ENCODE measurements at regions not wholly inside any gene's neighbourhood (a gene's known extent, or its start where the extent isn't known, plus 50 kb on each side); places are given as distances from the start of the nearest gene placed in this dataset.
"Not testable (repeated sequence)": the region's sequence is repeated elsewhere in the genome, so short reads cannot be mapped to it uniquely, and the experiment has no call there.

DNA sequence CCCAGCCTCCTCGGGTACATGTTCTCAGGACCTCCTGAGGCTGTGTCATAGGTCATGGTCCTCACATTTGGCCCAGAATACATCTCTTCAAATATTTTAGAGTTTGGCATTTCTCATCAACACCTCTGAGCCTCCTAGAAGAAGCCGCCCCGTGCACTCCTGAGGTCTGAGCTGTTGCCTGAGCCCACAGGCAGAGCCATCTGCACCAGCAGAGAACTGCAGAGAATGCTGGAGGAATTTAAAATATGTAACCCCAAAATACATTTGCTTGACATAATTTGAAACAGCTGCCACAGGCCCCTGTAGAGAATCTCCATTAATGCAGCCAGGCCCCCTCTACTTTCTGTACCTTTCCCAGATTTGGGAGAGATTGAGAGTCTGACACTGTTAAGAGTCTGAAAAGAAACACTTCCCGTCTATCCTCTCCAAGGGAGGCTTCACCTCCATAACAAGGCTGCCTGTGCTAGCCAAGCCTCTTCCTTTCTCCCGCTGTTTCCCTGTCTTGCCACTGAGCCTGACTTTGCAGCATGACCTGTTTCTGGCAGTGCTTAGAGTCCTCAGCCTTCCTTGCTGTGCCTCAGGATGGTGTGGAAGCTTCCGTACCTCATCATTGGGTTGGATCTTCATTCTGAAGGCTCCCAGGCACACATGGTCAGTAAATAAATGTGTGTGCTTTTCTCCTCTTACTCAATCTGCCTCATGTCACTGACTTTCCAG, 95.4 kb upstream of the SFSWAP start:
- ATAC-seq = no peak
- intact Hi-C loops (cut with micrococcal nuclease) = no loop called here
- no peak for DNase-seq

DNA sequence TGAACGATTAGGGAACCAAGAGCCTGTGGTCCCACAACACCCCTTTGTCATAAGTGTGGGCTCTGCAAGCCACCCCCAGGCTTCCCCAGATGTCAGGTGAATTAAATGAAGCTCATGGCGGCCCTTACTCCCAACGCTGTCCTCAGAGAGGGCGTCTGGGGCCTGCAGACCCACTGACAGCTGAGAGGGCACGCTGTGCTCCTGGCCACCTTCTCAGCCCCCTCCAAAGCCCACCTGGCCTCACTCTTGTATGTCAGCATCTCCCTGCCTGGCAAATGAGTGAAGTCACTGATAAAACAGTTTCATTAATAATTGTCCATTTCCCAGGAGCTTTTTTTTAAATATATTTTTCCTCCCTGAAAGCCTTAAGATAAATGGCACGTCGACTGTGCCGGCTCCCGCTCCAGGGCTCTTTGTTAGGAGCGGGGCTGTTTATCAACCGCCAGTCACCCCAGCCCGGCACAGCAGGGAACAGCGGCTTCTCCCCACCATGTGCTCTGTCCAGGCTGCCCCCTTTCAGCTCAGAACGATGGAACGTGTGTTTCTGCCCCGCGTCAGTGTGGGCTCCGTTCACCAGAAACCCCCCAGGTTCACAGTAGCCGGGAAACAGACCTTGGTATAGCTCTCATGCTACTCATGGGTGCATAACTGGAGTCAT, 94.7 kb upstream of the SFSWAP start:
- ATAC-seq (no peak), DNase-seq (no peak)
- intact Hi-C loops (cut with micrococcal nuclease) = no loop called here

DNA sequence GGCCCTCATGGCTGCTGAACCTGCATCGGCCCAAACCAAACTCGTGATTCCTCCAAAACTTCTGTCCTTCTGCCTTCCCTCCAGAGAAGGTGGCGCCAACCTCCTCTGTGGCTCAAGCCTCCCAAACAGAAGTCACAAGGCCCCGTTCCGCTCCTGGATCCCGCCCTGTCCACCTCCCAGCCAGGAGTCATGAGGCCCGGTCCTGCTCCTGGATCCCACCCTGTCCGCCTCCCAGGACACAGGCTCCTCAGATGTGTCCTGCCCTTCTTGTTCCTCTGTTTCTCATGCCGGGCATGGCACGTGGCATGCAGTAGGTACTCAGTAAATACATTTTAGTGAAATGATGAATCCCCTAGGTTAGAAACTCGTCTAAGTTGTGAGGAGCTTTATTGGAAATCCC, 94.2 kb upstream of the SFSWAP start:
- intact Hi-C loops (cut with micrococcal nuclease) = no loop called here
- no peak for DNase-seq

DNA sequence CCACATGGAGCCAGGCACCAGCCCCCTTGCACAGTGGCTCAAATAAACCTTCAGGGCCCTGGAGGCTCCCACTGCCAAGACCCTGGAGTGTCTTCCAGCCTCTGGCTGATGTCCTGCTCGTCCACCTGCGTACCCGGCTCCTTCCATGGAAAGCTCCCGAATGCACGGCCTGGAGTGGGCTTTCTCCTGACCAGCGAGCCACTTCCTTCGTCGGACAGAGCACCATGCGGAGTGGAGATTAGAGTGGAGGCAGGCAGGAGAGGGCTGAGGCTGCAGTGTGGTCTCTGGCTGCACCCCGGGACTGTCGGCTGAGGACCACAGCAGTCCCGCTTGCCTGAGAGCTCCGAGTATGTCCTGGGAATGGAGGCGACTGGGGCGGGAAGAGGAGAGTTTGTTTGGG, 93.7 kb upstream of the SFSWAP start:
- ATAC-seq (no peak), DNase-seq (no peak)
- intact Hi-C loops (cut with micrococcal nuclease) = no loop called here

More for the DNA sequence above, 94.2 kb upstream of the SFSWAP start:
- ATAC-seq = no peak

DNA sequence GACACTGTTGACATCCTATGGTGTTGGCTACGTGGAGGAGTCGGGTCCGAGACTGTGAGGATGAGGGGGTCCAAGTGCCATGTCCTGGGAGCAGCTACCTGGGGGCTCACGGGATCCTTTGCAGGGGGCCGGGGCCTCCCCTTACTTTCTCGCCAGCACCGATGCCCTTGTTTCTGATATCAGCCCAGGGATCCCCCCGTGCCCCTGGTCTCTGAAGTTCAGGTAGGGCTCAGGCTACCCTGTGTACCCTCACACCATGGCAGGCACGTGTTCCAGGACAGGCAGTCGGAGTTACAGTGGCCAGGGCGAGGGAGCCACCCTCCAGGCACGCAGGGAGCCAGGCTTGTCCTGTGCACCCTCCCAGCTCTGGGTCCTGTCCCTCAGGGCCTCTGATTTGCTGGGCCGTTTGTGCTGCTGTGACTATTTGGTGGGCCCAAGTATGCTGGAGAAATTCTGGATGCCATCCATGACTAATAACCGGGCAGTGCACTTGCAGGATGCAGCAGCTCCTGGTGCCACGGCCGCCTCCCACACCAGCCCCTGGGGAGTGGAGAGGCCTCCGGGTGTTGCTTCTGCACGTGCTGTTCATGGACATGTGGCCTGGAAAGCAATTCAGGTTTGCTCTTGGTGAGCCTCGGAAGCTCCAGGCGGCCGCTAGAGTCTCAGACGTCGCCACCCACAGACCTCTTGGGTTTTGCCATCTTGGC, 93.1 kb upstream of the SFSWAP start:
- intact Hi-C loops (cut with micrococcal nuclease) = no loop called here
- DNase-seq = no peak

DNA sequence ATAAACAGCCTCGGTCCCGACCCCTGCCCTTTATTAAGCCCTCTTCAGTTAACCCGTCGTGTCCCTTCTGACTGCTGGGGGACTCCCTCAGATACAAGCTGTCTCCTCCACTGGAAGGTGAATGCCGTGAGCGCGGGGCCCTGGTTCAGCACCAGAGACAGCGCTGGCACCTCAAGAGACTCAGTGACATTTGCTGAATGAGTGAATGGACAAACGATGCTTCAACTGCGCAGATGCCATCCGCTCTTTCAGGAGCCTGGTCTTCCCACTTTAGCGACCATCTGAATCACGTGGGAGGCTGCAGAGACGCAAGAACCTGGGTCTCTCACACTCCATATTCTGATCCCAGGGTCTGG, 92.6 kb upstream of the SFSWAP start:
- ATAC-seq = no peak
- DNase-seq = no peak
- intact Hi-C loops (cut with micrococcal nuclease) = no loop called here

More for the DNA sequence above, 93.1 kb upstream of the SFSWAP start:
- ATAC-seq = no peak

DNA sequence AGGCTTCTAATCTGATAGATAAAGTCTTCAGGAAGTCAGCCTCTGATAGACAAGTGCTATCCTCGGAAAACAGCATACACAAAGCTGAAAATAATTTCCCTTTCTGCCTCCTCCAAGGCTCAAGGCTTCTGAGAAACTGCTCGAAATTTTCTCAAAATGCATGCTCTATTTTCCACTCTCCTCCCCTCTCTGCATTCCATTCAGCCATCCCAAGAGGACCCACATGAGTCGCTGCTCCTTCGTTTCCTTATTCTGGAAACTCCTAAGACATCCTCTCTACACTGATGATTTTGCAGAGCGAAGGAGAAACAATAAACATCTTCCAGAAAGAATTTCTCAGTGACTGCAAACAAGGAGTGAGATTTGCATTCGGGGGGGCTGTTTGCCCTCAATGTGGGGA, 92.2 kb upstream of the SFSWAP start:
- DNase-seq (no peak), ATAC-seq (no peak)
- intact Hi-C loops (cut with micrococcal nuclease) = no loop called here

DNA sequence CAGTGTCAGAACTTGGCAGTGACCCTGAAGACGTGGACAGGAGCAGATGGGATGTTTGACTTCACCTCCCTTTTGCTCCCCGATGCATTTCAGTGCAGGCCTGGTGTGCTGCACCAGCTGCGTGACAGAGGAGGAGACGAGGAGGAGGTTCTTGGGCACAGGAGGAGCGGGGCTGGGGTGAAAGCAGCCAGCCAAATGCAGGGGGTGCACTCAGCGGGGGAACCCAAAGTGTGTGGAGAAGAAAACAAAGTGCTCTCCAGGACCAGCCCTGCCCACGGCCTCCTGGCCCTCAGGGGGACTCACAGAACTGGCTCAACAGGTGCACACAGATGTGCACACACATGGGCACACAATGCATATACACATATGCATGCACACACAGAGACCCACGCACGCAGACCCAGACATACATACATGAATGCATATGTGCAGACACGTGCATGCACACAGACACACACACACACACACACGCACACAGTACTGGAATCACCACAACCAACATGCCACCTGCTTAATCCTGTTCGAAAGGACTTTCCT, 91.7 kb upstream of the SFSWAP start:
- intact Hi-C loops (cut with micrococcal nuclease) = no loop called here

DNA sequence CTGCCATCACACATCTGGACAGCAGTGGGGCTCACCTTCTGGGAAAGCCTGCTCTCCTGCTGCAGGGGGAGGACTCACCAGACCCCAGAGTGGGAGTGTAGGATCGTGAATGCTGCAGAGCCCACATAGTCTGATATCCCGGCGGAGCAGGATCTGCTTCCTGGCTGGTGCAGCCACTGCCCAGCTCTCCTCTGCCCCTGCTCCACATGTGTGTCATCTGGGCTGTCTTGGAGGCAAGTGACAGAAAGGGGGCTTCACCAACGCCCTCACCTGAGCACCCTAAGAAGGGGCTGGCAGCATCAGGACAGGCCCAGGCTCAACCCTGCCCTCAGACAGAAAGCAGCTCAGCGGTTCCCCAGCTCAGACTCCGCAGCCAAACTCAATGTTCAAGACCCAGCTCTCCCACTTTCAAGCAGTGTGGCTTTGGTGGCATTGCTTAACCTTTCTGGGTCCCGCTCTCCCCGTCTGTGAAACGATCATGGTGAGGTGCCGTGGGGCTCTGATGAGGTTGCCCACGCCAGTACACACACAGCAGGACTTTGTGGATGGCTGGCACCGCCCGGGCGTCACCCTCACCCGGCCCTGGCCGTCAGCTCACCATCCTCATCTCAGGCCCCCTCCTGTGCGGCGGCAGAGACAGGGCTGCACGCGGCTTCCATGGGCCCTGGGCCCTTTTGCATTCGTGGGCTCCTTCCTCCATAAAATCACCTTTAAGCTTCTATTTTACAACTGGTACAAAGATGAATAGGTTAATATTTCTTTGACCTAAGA, 91.0 kb upstream of the SFSWAP start:
- DNase-seq (no peak), ATAC-seq (no peak)
- intact Hi-C loops (cut with micrococcal nuclease) = no loop called here

More for the DNA sequence above, 91.7 kb upstream of the SFSWAP start:
- DNase-seq (no peak), ATAC-seq (no peak)

DNA sequence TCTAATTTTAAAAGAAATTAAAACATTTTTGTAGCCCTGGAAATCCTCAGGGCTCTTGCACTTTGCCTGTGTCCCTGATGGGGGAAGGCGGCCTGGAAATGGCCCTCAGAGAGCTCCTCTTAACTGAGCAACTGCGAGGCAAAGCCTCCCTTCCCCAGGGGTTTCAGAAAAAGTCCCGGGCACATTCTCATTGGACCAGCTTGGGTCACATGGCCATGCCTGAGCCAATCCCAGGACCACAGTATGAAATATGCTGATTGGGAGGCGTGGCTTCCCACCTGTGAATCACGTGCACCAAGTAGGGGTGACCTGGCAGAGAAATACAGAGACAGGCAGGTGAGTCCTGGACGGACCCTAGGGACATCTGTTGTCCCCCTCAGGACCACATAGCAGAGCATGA, 90.4 kb upstream of the SFSWAP start:
- ATAC-seq (no peak), DNase-seq (no peak)
- intact Hi-C loops (cut with micrococcal nuclease) = no loop called here

DNA sequence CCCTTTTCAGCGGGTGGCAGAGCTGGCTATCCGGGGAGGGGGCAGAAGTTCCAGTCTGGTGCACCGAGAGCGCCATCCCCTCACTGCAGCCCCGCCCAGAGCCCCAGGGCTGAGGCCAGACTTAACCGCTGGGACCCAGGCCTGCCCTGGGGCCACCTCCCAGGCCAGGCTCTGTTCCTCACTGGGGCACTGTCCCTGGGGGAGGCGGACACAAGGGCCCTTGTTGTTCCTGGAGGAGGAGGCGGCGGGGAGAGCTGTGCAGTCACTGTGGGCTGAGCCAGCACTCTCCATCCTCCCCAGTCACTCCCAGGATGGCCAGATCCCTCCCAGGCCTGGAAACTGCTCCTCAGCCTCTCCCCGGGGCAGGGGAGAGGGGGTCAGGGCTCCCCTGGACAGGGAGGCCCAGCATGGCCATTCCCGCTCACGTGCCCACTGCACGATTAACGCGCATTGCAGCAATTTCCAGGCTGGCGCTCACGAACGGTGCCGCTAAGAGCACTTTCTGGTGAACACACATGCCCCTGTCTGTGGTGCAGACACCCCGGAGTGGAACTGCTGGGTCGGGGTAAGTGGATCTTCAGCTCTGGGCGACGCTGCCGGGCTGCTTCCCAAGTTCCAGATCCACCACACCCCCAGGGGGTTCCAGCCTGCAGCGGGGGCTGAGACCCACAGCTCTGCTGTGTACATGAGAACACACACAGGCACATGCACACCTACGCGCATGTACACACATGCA, 89.8 kb upstream of the SFSWAP start:
- intact Hi-C loops (cut with micrococcal nuclease) = no loop called here
- ATAC-seq (no peak), DNase-seq (no peak)

DNA sequence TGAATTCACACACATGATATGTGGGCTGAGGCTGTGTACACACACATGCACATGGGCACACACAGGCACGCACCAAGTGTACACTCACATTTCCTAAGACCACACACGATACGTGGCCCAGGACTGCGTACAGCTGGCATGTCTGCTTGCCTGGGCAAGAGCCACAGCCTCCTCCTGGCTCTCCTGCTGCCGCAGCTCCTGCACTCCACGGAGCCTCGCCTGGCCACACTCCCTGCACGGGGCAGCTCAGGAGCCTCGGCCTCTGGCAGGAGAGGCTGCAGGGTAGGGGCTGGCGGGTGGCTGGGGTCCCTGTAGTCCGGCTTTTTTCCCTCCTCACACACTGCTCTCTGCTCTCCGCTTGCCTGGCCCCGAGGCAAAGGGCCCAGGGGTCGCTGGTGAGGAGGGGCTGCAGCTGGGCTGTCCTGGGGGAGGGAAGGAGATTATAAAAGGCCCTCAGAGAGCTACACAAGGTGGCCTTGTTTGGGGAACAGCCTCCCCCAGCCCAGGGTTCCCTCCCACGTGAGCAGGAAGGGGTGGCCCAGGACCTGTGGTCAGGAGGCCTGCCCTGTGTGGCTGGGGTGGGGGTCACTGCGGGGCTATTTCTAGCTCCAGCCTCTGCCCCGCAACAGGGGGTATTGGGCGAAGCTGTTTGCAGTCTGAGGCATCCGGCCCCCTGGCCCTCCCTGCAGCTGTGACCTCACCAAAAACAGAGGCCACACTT, 89.0 kb upstream of the SFSWAP start:
- ATAC-seq (peak; percentile 39), DNase-seq (no peak)

DNA sequence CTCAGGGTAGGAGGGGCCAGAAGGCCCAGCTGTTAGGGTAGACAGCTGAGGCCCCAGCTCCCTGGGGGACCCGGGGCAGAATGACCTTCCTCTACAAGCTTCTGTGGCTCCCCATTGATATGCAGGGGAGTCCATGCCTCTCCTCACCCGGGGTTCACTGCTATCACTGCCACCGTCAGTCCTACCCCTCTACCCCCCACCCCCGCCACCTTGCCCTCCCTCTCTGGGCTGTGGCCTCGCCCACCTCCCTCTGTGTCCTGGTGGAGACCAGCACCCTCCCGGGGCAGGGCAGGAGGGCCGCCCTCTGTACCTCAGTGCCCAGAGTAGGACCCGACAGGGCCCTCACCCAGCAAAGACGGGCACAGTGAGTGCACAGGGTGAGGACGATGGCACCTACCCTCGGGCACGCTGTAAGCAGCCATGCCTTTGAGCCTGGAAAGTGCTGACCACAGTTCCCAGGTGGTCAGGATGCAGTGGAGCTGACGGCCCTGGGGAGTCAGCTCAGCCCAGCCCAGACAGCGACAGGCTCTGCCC, 88.4 kb upstream of the SFSWAP start:
- DNase-seq (no peak), ATAC-seq (no peak)
- intact Hi-C loops (cut with micrococcal nuclease) = no loop called here

More for the DNA sequence above, 89.0 kb upstream of the SFSWAP start:
- intact Hi-C loops (cut with micrococcal nuclease) = no loop called here

DNA sequence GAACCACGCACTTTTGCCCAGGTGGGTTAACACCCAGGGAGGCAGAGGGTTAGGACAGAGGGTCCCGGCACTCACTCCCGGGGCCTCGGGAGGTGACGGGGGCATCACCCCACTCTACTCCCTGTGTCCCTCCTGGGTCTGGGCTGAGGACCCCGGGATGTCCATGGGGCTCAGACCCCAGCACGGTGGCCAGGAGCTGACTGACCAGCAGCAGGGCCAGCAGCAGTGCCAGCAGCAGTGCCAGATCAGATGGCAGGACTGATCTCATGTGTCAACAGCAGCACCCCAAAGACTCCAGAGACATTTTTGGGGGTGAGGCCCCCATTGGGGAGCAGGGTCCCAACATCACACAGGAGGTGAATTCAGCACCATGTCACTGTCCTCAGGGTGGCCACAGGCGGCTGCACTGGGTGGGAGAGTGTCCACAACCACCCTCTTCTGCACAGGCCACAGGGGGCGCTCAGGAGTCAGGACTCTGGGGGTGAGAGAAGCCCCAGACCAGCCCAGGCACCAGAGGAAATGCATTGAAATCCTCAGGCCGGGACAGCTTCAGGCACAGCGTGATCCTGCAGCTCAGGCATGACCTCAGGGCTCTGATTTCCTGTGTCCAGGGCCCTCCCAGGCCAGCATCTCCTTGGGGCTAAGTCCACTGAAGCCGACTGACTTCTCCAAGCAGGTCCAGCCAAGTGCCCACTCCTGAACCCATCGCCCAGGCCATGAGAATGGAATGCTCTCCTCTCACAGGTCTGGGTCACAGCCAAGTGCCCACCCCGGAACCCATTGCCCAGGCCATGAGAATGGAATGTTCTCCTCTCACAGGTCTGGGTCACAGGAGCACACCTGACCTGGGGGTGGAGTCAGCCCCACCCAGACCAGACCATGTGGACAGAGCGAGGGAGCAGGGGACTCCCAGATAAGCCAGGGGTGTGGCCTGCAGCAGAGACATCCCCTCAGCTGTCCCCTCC, 87.2 kb upstream of the SFSWAP start:
- intact Hi-C loops (cut with micrococcal nuclease); ATAC-seq; DNase-seq: not testable (repeated sequence)

DNA sequence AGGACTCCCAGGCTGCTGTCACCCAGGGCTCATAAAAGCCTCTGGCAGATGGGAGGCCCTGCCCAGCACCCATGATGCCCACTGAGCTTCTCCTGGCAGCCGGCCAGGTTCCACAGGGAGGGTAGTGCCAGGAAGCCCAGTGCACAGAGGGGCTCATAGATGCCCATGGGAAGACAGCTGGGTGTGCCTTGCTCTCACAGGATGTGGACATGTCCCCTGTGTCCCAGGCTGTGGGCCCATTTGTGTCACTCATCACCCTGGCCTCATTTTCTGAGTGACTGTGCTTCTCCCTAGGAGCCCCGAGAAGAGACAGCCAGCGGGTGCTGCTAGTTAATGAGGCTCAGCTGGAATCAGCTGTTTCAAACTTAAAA, 86.5 kb upstream of the SFSWAP start:
- intact Hi-C loops (cut with micrococcal nuclease); DNase-seq: not testable (repeated sequence)
- peak; percentile 19 for ATAC-seq

DNA sequence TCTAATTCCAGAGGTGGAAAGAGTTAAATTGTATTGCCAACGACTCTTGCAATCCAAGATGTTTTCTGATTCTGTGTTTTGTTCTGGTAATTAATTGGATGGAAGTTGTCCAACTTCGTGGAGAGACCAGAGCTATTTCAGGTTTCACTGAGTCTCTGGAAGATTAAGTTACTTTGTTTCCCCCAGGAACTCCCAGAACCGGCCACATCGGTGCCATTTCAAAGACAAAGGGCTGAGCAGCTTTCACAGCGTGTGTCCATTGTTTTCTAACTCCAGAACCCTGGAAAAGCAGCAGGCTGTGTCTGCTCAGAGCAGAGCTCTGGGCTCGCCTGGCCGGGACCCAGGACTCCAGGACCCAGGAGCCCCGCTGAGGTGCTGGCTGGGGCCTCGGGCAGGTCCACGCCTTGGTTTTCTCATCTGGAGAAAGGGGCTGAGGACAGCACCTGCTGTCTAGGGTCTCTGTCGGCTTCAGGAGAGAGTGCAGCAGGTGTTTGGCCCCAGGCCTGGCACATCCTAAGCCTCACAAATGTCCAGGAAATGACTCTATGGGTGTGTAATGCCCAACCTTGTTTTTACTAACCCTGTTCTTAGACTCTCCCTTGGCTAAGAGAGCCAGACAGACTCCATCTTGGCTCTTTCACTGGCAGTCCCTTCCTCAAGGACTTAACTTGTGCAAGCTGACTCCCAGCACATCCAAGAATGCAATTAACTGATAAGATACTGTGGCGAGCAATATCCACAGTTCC, 86.0 kb upstream of the SFSWAP start:
- intact Hi-C loops (cut with micrococcal nuclease); DNase-seq: not testable (repeated sequence)
- peak; percentile 55 for ATAC-seq

All from left ventricle myocardium superior (tissue), 1 donor.